GM12875 (cell line): ENCODE measurements at regions not wholly inside any gene's neighbourhood (a gene's known extent, or its start where the extent isn't known, plus 50 kb on each side); places are given as distances from the start of the nearest gene placed in this dataset.

Source experiments
- H3K4me3 ChIP-seq: one replicate; pipeline ENCODE4 v1.5.1; 2011; ENCODE audit warnings: low read depth, low read length, control low read depth
- CTCF ChIP-seq: IDR thresholded peaks from 2 replicates; pipeline ENCODE4 v1.5.1; 2011; ENCODE audit warnings: low read depth, mild to moderate bottlenecking, control low read depth, inconsistent platforms, low read length, moderate library complexity, borderline replicate concordance; ENCODE audit not compliant: insufficient read depth

- TF ChIP-seq CTCF = no peak
- no peak overlapping the region for H3K4me3 ChIP-seq
These were observed 118.1 kb downstream of the NUDT12 start for GRCh38 chr5:103444333-103445038.

DNA sequence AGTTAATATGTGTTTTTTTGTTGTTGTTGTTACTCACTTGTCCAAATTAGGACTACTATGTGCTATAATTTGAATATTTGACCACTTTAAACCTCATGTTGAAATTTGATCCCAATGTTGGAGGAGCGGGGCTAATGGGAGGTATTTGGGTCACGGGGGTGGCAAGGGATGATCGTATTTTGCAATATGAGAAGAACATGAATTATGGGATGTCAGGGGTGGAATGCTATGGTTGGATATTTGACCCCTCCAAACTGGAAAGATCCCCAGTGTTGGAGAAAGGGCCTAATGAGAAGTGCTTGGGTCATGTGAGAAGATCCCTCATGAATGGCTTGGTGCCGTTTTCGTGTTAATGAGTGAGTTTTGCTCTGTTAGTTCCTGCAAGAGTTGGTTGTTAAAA is 119.8 kb downstream of the NUDT12 start:
- TF ChIP-seq CTCF = no peak
- H3K4me3 ChIP-seq = no peak overlapping the region

DNA sequence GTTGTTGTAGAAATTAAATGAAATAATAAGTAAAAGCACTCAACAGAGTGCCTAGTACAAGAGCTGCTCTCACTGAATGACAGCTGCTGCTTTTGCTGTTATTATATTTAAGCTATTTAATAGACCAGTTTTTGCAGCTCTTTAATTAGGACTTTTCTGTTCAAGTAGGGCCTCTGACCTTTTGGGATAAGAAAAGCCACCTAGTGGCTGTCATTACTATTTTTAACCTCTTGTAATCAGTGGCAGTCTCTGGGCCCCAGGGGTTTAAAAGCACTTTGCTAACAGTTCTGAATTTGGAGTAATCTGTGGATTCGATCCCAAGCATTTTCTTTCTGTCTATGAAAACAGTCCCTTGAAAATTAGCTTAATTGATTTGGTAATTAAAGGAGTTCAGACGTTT is 121.1 kb downstream of the NUDT12 start:
- TF ChIP-seq CTCF = no peak
- no peak overlapping the region for H3K4me3 ChIP-seq

DNA sequence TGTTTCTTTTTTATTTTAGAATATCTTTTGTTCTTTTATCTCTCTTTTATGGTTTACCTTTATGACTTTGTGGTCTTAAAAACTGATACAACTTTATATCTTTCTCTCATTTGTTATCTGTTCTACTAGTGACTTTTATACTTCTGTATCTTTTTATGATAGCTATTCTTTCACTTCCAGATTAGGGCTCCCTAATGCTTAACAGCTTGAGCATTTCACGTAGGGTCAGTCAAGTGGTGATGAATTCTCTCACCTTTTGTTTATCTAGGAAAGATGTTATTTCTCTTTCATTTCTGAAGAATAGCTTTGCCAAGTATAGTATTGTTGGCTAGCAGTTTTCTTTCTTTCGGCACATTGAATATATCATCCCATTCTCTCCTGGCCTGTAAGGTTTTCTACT is 123.6 kb downstream of the NUDT12 start:
- TF ChIP-seq CTCF = no peak
- no peak overlapping the region for H3K4me3 ChIP-seq

DNA sequence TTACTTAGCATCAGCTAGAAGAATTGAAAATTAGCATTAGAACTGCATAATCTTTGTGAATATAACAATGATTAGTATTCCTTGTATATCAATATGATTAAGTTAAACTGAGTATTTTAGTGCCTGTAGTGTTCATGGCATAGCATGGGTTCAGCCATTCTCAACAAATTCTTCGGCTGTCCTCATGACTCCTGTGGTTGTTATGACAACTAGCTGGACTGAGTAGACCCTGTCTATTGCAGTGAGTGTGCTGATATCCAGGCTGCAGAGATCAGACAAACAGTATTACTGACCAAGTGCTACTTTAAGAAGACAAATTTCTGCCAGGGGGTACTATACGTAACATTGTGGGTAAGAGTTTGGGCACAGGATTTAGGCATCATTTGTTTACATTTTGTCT is 125.9 kb downstream of the NUDT12 start:
- H3K4me3 ChIP-seq = no peak overlapping the region
- no peak for TF ChIP-seq CTCF

DNA sequence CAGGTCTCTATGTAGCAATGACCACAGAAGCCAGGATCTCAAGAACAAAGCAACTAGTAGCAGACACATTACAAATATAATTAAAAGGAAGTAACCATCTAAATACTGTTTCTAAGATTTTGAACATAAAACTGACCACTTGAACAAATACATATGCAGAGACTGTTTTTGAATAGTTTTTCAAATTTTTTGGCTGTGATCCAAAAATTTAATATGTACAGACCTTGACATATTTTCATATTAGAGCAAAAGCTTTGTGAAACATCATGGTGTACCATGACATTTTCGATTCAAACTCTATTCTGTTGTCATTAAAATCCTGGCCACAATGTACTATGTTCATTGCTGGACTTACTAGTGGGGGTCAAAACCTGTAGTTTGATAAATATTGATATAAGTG is 126.5 kb downstream of the NUDT12 start:
- H3K4me3 ChIP-seq = no peak overlapping the region
- no peak for TF ChIP-seq CTCF

- no peak overlapping the region for H3K4me3 ChIP-seq
- TF ChIP-seq CTCF = no peak
These were observed 127.3 kb downstream of the NUDT12 start for GRCh38 chr5:103435136-103435889.
